Erythroblast (primary cell): ENCODE measurements at regions not wholly inside any gene's neighbourhood (a gene's known extent, or its start where the extent isn't known, plus 50 kb on each side); places are given as distances from the start of the nearest gene placed in this dataset.
"Not testable (repeated sequence)": the region's sequence is repeated elsewhere in the genome, so short reads cannot be mapped to it uniquely, and the experiment has no call there.

Source experiments
- DNase-seq, 2 experiments: peaks; one replicate each; lab custom pipeline; 2025; lab: John Stamatoyannopoulos, UW
- GATA1 ChIP-seq: IDR thresholded peaks from 2 replicates; pipeline ENCODE4 v1.6.1; 2011; ENCODE audit warnings: low read depth, mild to moderate bottlenecking, control low read depth, low read length, moderate library complexity
- POLR2A ChIP-seq: IDR thresholded peaks from 2 replicates; pipeline ENCODE4 v1.6.1; 2011; ENCODE audit warnings: mild to moderate bottlenecking, low read length

- TF ChIP-seq POLR2A (no peak), GATA1 (no peak)
- no peak for DNase-seq
Measured at GRCh38 chr3:106058475-106058874, 189.7 kb upstream of the CBLB start.

GRCh38 chr3:106059953-106060517 is 191.2 kb upstream of the CBLB start:
- DNase-seq: peak in 1 of 2 experiments; percentile 44
- no peak for TF ChIP-seq GATA1
- no peak for TF ChIP-seq POLR2A

GRCh38 chr3:106063909-106064308 is 195.1 kb upstream of the CBLB start:
- TF ChIP-seq POLR2A (no peak), GATA1 (no peak)
- DNase-seq: no peak

- DNase-seq: no peak
- TF ChIP-seq POLR2A (no peak), GATA1 (no peak)
Measured at GRCh38 chr3:106065831-106066230, 197.0 kb upstream of the CBLB start.

- no peak for DNase-seq
- TF ChIP-seq POLR2A (no peak), GATA1 (no peak)
Measured at GRCh38 chr3:106067711-106068110, 198.9 kb upstream of the CBLB start.

GRCh38 chr3:106068381-106068780 is 199.6 kb upstream of the CBLB start:
- TF ChIP-seq POLR2A (no peak), GATA1 (no peak)
- no peak for DNase-seq

- DNase-seq: no peak
- TF ChIP-seq GATA1 (no peak), POLR2A (no peak)
Measured at GRCh38 chr3:106068795-106069194, 200.0 kb upstream of the CBLB start.

GRCh38 chr3:106070187-106070586 is 201.4 kb upstream of the CBLB start:
- no peak for DNase-seq
- TF ChIP-seq GATA1 (no peak), POLR2A (no peak)

GRCh38 chr3:106071306-106071705 is 202.5 kb upstream of the CBLB start:
- TF ChIP-seq POLR2A (no peak), GATA1 (no peak)
- no peak for DNase-seq

- not testable (repeated sequence) for DNase-seq
Measured at GRCh38 chr3:106072596-106072995, 203.8 kb upstream of the CBLB start.

- DNase-seq: not testable (repeated sequence)
Measured at GRCh38 chr3:106073806-106074205, 205.0 kb upstream of the CBLB start.

GRCh38 chr3:106075731-106076130 is 206.9 kb upstream of the CBLB start:
- not testable (repeated sequence) for DNase-seq

- DNase-seq: no peak
- TF ChIP-seq POLR2A: no peak
- no peak for TF ChIP-seq GATA1
Measured at GRCh38 chr3:106078635-106079034, 209.8 kb upstream of the CBLB start.

- no peak for TF ChIP-seq GATA1
- no peak for TF ChIP-seq POLR2A
Measured at GRCh38 chr3:106082616-106083015, 213.8 kb upstream of the CBLB start.

GRCh38 chr3:106083207-106083606 is 214.4 kb upstream of the CBLB start:
- no peak for DNase-seq
- TF ChIP-seq GATA1 (no peak), POLR2A (no peak)

More at GRCh38 chr3:106082616-106083015, 213.8 kb upstream of the CBLB start:
- DNase-seq: no peak

- no peak for DNase-seq
- TF ChIP-seq POLR2A (no peak), GATA1 (no peak)
Measured at GRCh38 chr3:106083854-106084253, 215.0 kb upstream of the CBLB start.
